PC-3 (cell line): ENCODE measurements at regions not wholly inside any gene's neighbourhood (a gene's known extent, or its start where the extent isn't known, plus 50 kb on each side); places are given as distances from the start of the nearest gene placed in this dataset.

Experiments used
- ATAC-seq: fragments of 200-7000 bp; cut with Tn5 transposase; 2 replicates; pipeline ENCODE4 v1.9.1; 2020; ENCODE audit warnings: mild to moderate bottlenecking, moderate library complexity
- BruUV-seq: library from RNA; stranded (reverse); fragments of 400-500 nt; replicated peaks from 2 replicates; lab custom pipeline; 2021; lab: Mats Ljungman, UMichigan
- CTCF ChIA-PET: fragments of 300-600 bp; sonication (Branson Sonifier 250); formaldehyde crosslinking; loops from one replicate; lab custom pipeline; 2022; ENCODE audit warnings: antibody characterized with exemption; lab: Charles Lee
- POLR2A ChIA-PET: fragments of 300-600 bp; sonication (Branson Sonifier 250); formaldehyde crosslinking; loops from one replicate; lab custom pipeline; 2022; ENCODE audit warnings: antibody characterized with exemption; ENCODE audit not compliant: unreplicated experiment; lab: Charles Lee
- DNase-seq: peaks from one replicate; pipeline ENCODE4 v3.0.0-alpha.2; 2015
- H2AFZ ChIP-seq: fragments of 300-600 bp; sonication (generic); 2 replicates; pipeline ENCODE4 v1.6.0; 2016; ENCODE audit warnings: antibody characterized with exemption, low read length
- H3F3A ChIP-seq: fragments of 300-600 bp; sonication (generic); one replicate; pipeline ENCODE4 v1.6.0; 2017; ENCODE audit warnings: antibody characterized with exemption, low read length, control low read depth, mild to moderate bottlenecking; ENCODE audit not compliant: unreplicated experiment
- H3K27ac ChIP-seq: fragments of 300-600 bp; sonication (generic); 2 replicates; pipeline ENCODE4 v1.5.1; 2016; ENCODE audit warnings: mild to moderate bottlenecking, low read length
- H3K27me3 ChIP-seq: fragments of 300-600 bp; sonication (generic); 2 replicates; pipeline ENCODE4 v1.6.1; 2016; ENCODE audit warnings: low read length, mixed read lengths
- H3K36me3 ChIP-seq: fragments of 300-600 bp; sonication (generic); 2 replicates; pipeline ENCODE4 v1.6.1; 2016; ENCODE audit warnings: low read depth, mixed run types, low read length, mixed read lengths
- H3K4me1 ChIP-seq: fragments of 300-600 bp; sonication (generic); 2 replicates; pipeline ENCODE4 v1.5.1; 2016; ENCODE audit warnings: low read length; ENCODE audit not compliant: insufficient read depth
- H3K4me2 ChIP-seq: fragments of 300-600 bp; sonication (generic); 2 replicates; pipeline ENCODE4 v1.6.0; 2016; ENCODE audit warnings: low read length
- H3K4me3 ChIP-seq: fragments of 300-600 bp; sonication (generic); 2 replicates; pipeline ENCODE4 v1.5.1; 2016; ENCODE audit warnings: mild to moderate bottlenecking, low read length, mixed read lengths
- H3K79me2 ChIP-seq: fragments of 300-600 bp; sonication (generic); 2 replicates; pipeline ENCODE4 v1.6.1; 2017; ENCODE audit warnings: low read length, mixed read lengths
- H3K9ac ChIP-seq: fragments of 300-600 bp; sonication (generic); 2 replicates; pipeline ENCODE4 v1.6.0; 2016; ENCODE audit warnings: mild to moderate bottlenecking, low read length
- H3K9me2 ChIP-seq: fragments of 300-600 bp; sonication (generic); replicated peaks from 2 replicates; pipeline ENCODE4 v1.6.1; 2016; ENCODE audit warnings: mixed run types, low read length, mixed read lengths
- H3K9me3 ChIP-seq: fragments of 300-600 bp; sonication (generic); 2 replicates; pipeline ENCODE4 v1.6.1; 2016; ENCODE audit warnings: low read length, mixed read lengths
- H4K20me1 ChIP-seq: fragments of 300-600 bp; sonication (generic); 2 replicates; pipeline ENCODE4 v1.6.1; 2016; ENCODE audit warnings: low read length, mixed read lengths
- EZH2 ChIP-seq: fragments of 300-600 bp; sonication (generic); IDR thresholded peaks from one replicate; pipeline ENCODE4 v1.6.1; 2017; ENCODE audit warnings: antibody characterized with exemption, mild to moderate bottlenecking, low read length; ENCODE audit not compliant: unreplicated experiment
- EZH2phosphoT487 ChIP-seq: fragments of 300-600 bp; sonication (generic); IDR thresholded peaks from 2 replicates; pipeline ENCODE4 v1.6.1; 2018; ENCODE audit warnings: mild to moderate bottlenecking, antibody characterized with exemption, low read length, borderline replicate concordance
- intact Hi-C: fragments of 100-400 bp; cut with micrococcal nuclease; formaldehyde crosslinking; loops from 2 replicates; pipeline ENCODE4 v1.9.0; 2023
- TF ChIP-seq, protein P1 (sequence below): fragments of 300-600 bp; sonication (generic); conservative IDR thresholded peaks from 2 replicates; pipeline ENCODE4 v1.5.1; 2017; ENCODE audit warnings: antibody characterized with exemption, low read depth, mild to moderate bottlenecking, low read length

GRCh38 chr5:71811779-71812178 is 92.7 kb downstream of the CARTPT start:
- no peaks in the 10 kb centered on the region for H3F3A ChIP-seq
- no peaks in the 10 kb centered on the region for H4K20me1 ChIP-seq
- no peak for ATAC-seq
- H3K27me3 ChIP-seq = no peaks in the 10 kb centered on the region
- no peaks in the 10 kb centered on the region for H3K79me2 ChIP-seq
- H2AFZ ChIP-seq = no peak overlapping the region
- H3K9me2 ChIP-seq = no peaks in the 10 kb centered on the region
- intact Hi-C loops = no loop called here
- H3K9ac ChIP-seq = no peak overlapping the region
- ChIA-PET CTCF (no interaction called here), POLR2A (no interaction called here)
- H3K4me1 ChIP-seq = no peaks in the 10 kb centered on the region; the same call in 1 of the 2 replicates
- DNase-seq = no peak
- no peaks in the 10 kb centered on the region for H3K36me3 ChIP-seq
- no peaks in the 10 kb centered on the region for H3K9me3 ChIP-seq
- no peak for TF ChIP-seq EZH2phosphoT487
- TF ChIP-seq, protein P1, sequence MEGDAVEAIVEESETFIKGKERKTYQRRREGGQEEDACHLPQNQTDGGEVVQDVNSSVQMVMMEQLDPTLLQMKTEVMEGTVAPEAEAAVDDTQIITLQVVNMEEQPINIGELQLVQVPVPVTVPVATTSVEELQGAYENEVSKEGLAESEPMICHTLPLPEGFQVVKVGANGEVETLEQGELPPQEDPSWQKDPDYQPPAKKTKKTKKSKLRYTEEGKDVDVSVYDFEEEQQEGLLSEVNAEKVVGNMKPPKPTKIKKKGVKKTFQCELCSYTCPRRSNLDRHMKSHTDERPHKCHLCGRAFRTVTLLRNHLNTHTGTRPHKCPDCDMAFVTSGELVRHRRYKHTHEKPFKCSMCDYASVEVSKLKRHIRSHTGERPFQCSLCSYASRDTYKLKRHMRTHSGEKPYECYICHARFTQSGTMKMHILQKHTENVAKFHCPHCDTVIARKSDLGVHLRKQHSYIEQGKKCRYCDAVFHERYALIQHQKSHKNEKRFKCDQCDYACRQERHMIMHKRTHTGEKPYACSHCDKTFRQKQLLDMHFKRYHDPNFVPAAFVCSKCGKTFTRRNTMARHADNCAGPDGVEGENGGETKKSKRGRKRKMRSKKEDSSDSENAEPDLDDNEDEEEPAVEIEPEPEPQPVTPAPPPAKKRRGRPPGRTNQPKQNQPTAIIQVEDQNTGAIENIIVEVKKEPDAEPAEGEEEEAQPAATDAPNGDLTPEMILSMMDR = no peak
- no peak for TF ChIP-seq EZH2
- H3K4me2 ChIP-seq = no peak overlapping the region
- H3K4me3 ChIP-seq = no peak overlapping the region
- BruUV-seq = no TSS peak
- H3K27ac ChIP-seq = no peak overlapping the region

- H4K20me1 ChIP-seq = no peaks in the 10 kb centered on the region
- H3K9ac ChIP-seq = no peak overlapping the region
- H2AFZ ChIP-seq = no peak overlapping the region
- H3K4me1 ChIP-seq = no peaks in the 10 kb centered on the region
- intact Hi-C loops = no loop called here
- no peaks in the 10 kb centered on the region for H3K79me2 ChIP-seq
- H3F3A ChIP-seq = no peaks in the 10 kb centered on the region
- no peak overlapping the region for H3K4me3 ChIP-seq
- H3K9me3 ChIP-seq = no peaks in the 10 kb centered on the region
- H3K27ac ChIP-seq = no peak overlapping the region
- no peak overlapping the region for H3K4me2 ChIP-seq
- no peaks in the 10 kb centered on the region for H3K9me2 ChIP-seq
- no peaks in the 10 kb centered on the region for H3K36me3 ChIP-seq
- no TSS peak for BruUV-seq
- H3K27me3 ChIP-seq = no peaks in the 10 kb centered on the region
- DNase-seq (no peak), ATAC-seq (no peak)
- TF ChIP-seq EZH2phosphoT487 (no peak), EZH2 (no peak)
- TF ChIP-seq, protein P1 = no peak
- ChIA-PET POLR2A (no interaction called here), CTCF (no interaction called here)
Measured at GRCh38 chr5:71816307-71816706, 97.2 kb downstream of the CARTPT start.

GRCh38 chr5:71817891-71818290 is 98.8 kb downstream of the CARTPT start:
- DNase-seq = no peak
- BruUV-seq = no TSS peak
- TF ChIP-seq, protein P1 = no peak
- TF ChIP-seq EZH2 (no peak), EZH2phosphoT487 (no peak)
- Histone ChIP-seq H3K4me3 (no peak overlapping the region), H3F3A (no peaks in the 10 kb centered on the region), H3K4me2 (no peak overlapping the region), H3K79me2 (no peaks in the 10 kb centered on the region), H3K4me1 (no peaks in the 10 kb centered on the region), H3K27ac (no peak overlapping the region), H3K27me3 (no peaks in the 10 kb centered on the region), H2AFZ (no peak overlapping the region), H3K9me2 (no peaks in the 10 kb centered on the region), H4K20me1 (no peaks in the 10 kb centered on the region), H3K36me3 (no peaks in the 10 kb centered on the region), H3K9ac (no peak overlapping the region), H3K9me3 (no peaks in the 10 kb centered on the region)
- intact Hi-C loops = no loop called here
- POLR2A ChIA-PET = no interaction called here
- ATAC-seq = no peak
- CTCF ChIA-PET = no interaction called here
